ENCODE measurements at regions not wholly inside any gene's neighbourhood (a gene's known extent, or its start where the extent isn't known, plus 50 kb on each side); places are given as distances from the start of the nearest gene placed in this dataset.

DNA sequence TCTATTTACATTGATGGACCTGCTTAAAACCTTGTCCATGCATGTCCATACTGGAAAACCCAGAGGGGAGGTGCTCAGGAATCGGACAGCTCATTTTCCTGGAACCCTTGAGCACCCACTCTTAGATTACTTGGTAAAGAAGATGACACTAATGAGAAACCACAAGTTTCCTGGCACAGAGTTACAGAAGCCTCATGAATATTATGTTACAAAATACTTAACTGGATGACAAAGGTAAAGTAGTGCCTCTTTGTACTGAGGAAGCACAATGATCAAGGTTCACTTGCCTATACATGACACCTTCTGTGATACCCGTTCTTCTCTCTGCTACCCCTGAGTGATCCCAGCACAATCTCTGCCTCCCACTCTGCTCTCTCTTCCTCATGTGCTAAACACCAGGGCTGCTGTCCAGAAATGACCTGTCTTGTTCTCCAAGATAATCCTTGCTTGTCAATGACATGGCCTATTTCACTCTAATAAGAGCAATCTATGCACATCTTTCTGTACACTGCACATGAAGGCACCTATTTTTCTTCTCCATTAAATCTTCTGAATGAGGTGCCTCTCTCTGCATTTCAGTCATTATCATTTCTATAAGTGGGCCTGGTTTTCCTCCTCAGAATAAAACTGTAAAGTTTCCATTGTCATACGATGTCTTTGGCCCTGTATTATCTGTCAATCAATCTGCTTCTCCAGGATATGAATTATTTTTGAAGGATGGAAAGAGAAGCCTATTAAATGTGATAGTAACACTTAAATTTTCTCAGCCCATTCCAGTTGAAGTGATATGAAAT, 684.0 kb upstream of the ACO1 start:
- Histone ChIP-seq H3K9me2 (replicated peaks; ENCODE audit: low read depth, low read length) (no peaks in the 10 kb centered on the region), H3K4me2 (ENCODE audit: low read depth, low read length, poor library complexity, severe bottlenecking) (no peak overlapping the region), H4K20me1 (ENCODE audit: insufficient read depth, low read length, poor library complexity, severe bottlenecking) (no peaks in the 10 kb centered on the region), H3F3A (ENCODE audit: low read depth) (no peaks in the 10 kb centered on the region), H3K9me3 (ENCODE audit: insufficient read depth, low read depth, low read length) (no peaks in the 10 kb centered on the region), H3K4me1 (ENCODE audit: insufficient read depth, low read length, poor library complexity, severe bottlenecking) (no peaks in the 10 kb centered on the region), H2AFZ (ENCODE audit: low read length) (no peak overlapping the region), H3K9ac (ENCODE audit: low read depth, low read length, poor library complexity, severe bottlenecking) (no peak overlapping the region), H3K36me3 (ENCODE audit: insufficient read depth, low read length) (no peaks in the 10 kb centered on the region), H3K4me3 (ENCODE audit: low read length, poor library complexity, severe bottlenecking) (no peak overlapping the region), H3K79me2 (ENCODE audit: insufficient read depth, low read length) (no peaks in the 10 kb centered on the region), H3K27me3 (ENCODE audit: insufficient read depth, low read length, poor library complexity, severe bottlenecking) (no peaks in the 10 kb centered on the region)
- TF ChIP-seq EZH2phosphoT487 (IDR thresholded peaks at IDR 0.05; ENCODE audit: borderline replicate concordance): no peak
- TF ChIP-seq, protein P1, sequence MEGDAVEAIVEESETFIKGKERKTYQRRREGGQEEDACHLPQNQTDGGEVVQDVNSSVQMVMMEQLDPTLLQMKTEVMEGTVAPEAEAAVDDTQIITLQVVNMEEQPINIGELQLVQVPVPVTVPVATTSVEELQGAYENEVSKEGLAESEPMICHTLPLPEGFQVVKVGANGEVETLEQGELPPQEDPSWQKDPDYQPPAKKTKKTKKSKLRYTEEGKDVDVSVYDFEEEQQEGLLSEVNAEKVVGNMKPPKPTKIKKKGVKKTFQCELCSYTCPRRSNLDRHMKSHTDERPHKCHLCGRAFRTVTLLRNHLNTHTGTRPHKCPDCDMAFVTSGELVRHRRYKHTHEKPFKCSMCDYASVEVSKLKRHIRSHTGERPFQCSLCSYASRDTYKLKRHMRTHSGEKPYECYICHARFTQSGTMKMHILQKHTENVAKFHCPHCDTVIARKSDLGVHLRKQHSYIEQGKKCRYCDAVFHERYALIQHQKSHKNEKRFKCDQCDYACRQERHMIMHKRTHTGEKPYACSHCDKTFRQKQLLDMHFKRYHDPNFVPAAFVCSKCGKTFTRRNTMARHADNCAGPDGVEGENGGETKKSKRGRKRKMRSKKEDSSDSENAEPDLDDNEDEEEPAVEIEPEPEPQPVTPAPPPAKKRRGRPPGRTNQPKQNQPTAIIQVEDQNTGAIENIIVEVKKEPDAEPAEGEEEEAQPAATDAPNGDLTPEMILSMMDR (conservative IDR thresholded peaks at IDR 0.05; ENCODE audit: low read length): no peak

DNA sequence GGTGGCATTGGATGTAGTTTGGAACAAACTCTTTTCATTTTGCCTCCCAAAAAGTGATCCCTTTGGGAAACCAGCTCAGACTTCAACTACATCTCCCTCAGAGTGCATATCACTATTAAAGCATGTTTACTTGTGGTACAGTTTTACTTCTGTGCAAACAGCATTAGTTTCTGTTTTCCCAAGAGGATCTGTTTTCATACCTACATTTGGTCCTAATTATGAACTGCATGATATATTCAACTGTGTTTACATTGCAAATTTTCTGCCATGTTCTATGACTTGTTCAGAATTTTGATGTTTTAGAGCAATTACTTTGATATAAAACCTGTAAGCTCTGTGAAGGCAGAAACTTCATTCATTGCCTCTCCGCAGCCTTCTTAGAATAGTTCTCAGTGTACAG, 681.5 kb upstream of the ACO1 start:
- no peaks in the 10 kb centered on the region for H3K9me3 ChIP-seq (ENCODE audit: insufficient read depth, low read depth, low read length)
- no peaks in the 10 kb centered on the region for H4K20me1 ChIP-seq (ENCODE audit: insufficient read depth, low read length, poor library complexity, severe bottlenecking)
- no peaks in the 10 kb centered on the region for H3K36me3 ChIP-seq (ENCODE audit: insufficient read depth, low read length)
- H3K9me2 ChIP-seq (replicated peaks; ENCODE audit: low read depth, low read length): no peaks in the 10 kb centered on the region
- no peak overlapping the region for H3K9ac ChIP-seq (ENCODE audit: low read depth, low read length, poor library complexity, severe bottlenecking)
- no peaks in the 10 kb centered on the region for H3K4me1 ChIP-seq (ENCODE audit: insufficient read depth, low read length, poor library complexity, severe bottlenecking)
- no peaks in the 10 kb centered on the region for H3F3A ChIP-seq (ENCODE audit: low read depth)
- H3K27me3 ChIP-seq (ENCODE audit: insufficient read depth, low read length, poor library complexity, severe bottlenecking): no peaks in the 10 kb centered on the region
- no peak overlapping the region for H3K4me3 ChIP-seq (ENCODE audit: low read length, poor library complexity, severe bottlenecking)
- H3K79me2 ChIP-seq (ENCODE audit: insufficient read depth, low read length): no peaks in the 10 kb centered on the region
- TF ChIP-seq EZH2phosphoT487 (IDR thresholded peaks at IDR 0.05; ENCODE audit: borderline replicate concordance): no peak
- TF ChIP-seq, protein P1 (conservative IDR thresholded peaks at IDR 0.05; ENCODE audit: low read length): no peak
- no peak overlapping the region for H2AFZ ChIP-seq (ENCODE audit: low read length)
- no peak overlapping the region for H3K4me2 ChIP-seq (ENCODE audit: low read depth, low read length, poor library complexity, severe bottlenecking)

DNA sequence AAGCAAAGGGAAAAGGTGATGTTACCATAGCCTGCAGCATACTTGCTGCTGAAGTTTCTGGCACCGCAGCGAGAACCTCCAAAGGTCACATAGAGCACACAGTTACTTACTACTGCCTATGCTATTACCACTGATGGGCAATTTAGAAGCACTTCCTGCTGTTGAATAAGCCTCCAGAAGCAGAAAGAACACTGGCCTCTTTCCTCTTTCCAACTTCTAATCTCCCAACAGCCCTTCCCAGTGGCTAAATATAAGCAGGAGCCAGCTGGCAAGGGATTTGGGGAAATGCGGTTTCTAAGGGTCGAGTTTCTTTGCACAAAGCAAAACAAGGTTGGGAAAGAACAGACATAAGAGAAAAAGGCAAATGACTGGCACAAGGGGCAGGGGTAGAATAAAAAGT, 669.2 kb upstream of the ACO1 start:
- Histone ChIP-seq H3K4me2 (ENCODE audit: low read depth, low read length, poor library complexity, severe bottlenecking) (no peak overlapping the region), H3K9ac (ENCODE audit: low read depth, low read length, poor library complexity, severe bottlenecking) (no peak overlapping the region), H3K9me3 (ENCODE audit: insufficient read depth, low read depth, low read length) (no peaks in the 10 kb centered on the region), H3F3A (ENCODE audit: low read depth) (no peaks in the 10 kb centered on the region), H3K36me3 (ENCODE audit: insufficient read depth, low read length) (no peaks in the 10 kb centered on the region), H3K9me2 (replicated peaks; ENCODE audit: low read depth, low read length) (no peaks in the 10 kb centered on the region), H4K20me1 (ENCODE audit: insufficient read depth, low read length, poor library complexity, severe bottlenecking) (no peaks in the 10 kb centered on the region), H3K4me1 (ENCODE audit: insufficient read depth, low read length, poor library complexity, severe bottlenecking) (no peaks in the 10 kb centered on the region), H3K4me3 (ENCODE audit: low read length, poor library complexity, severe bottlenecking) (no peak overlapping the region), H2AFZ (ENCODE audit: low read length) (no peak overlapping the region), H3K79me2 (ENCODE audit: insufficient read depth, low read length) (no peaks in the 10 kb centered on the region), H3K27me3 (ENCODE audit: insufficient read depth, low read length, poor library complexity, severe bottlenecking) (no peaks in the 10 kb centered on the region)
- no peak for TF ChIP-seq EZH2phosphoT487 (IDR thresholded peaks at IDR 0.05; ENCODE audit: borderline replicate concordance)
- TF ChIP-seq, protein P1 (conservative IDR thresholded peaks at IDR 0.05; ENCODE audit: low read length): no peak

Data from Loucy (cell line).